Esophagus (tissue), 2 donors: ENCODE measurements at regions not wholly inside any gene's neighbourhood (a gene's known extent, or its start where the extent isn't known, plus 50 kb on each side); places are given as distances from the start of the nearest gene placed in this dataset.

ENCODE experiments used
- H3K27ac ChIP-seq, 2 donors: one replicate each; pipeline ENCODE4 v1.5.1; 2013; ENCODE audit warnings: low read depth in 2 of 2, mild to moderate bottlenecking in 2 of 2, inconsistent platforms in 1 of 2, low read length in 1 of 2, moderate library complexity in 1 of 2
- H3K27me3 ChIP-seq, 2 donors: one replicate each; pipeline ENCODE4 v1.6.1; 2013; ENCODE audit warnings: low read length in 2 of 2, control low read depth in 1 of 2, mild to moderate bottlenecking in 1 of 2; ENCODE audit not compliant: insufficient read depth in 2 of 2, control insufficient read depth in 1 of 2
- H3K36me3 ChIP-seq, 2 donors: one replicate each; pipeline ENCODE4 v1.6.1; 2013; ENCODE audit warnings: low read length in 1 of 2; ENCODE audit not compliant: control insufficient read depth in 2 of 2, insufficient read depth in 2 of 2
- H3K4me1 ChIP-seq, 2 donors: one replicate each; pipeline ENCODE4 v1.6.1; 2013; ENCODE audit warnings: low read length in 1 of 2; ENCODE audit not compliant: control insufficient read depth in 2 of 2, insufficient read depth in 2 of 2
- H3K4me3 ChIP-seq, 2 donors: one replicate each; pipeline ENCODE4 v1.5.1; 2013; ENCODE audit warnings: low read length in 2 of 2, mild to moderate bottlenecking in 2 of 2, low read depth in 1 of 2, moderate library complexity in 1 of 2
- H3K9me3 ChIP-seq, 2 donors: one replicate each; pipeline ENCODE4 v1.6.1; 2013; ENCODE audit warnings: mild to moderate bottlenecking in 2 of 2, low read depth in 1 of 2, low read length in 1 of 2, moderate library complexity in 1 of 2; ENCODE audit not compliant: control insufficient read depth in 2 of 2, insufficient read depth in 1 of 2
- WGBS, 2 donors: extraction: QIAGEN DNeasy Blood & Tissue Kit; methylation state at CpG; one replicate each; pipeline ENCODE4 v1.1.7; 2013; 5-methylcytosine and 5-hydroxymethylcytosine counted together
- donor health status: healthy with polysubstance abuse.
- donor health status: Bipolar disorder and iron deficiency.

DNA sequence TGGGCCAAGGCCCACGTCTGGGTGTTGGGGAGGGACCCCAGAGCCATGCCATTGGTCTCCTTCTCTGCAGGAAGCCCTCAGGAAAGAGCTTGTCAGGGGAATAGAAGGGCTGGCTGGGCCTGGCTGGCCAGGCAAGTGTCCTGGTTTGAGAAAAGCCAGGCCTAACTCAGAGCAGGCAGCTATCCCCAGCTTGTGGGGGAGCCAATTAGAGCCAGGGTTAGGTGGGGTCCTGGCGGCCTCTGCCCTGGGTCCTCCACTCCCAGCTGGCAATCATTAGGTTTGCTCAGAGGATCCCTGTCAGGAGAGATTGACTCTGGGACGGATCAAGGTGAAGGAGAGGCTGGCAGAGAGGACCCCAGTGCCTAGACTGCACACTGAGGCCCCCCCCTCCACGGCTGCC is 64.8 kb downstream of the PJA1 start:
- no peaks in the 10 kb centered on the region for H3K36me3 ChIP-seq
- no peak overlapping the region for H3K27ac ChIP-seq
- H3K27me3 ChIP-seq, result no peaks in the 10 kb centered on the region
- H3K4me3 ChIP-seq, result no peak overlapping the region
- peaks cover 0 to 2% of the 10 kb centered on the region in 2 donors for H3K4me1 ChIP-seq
- no peaks in the 10 kb centered on the region for H3K9me3 ChIP-seq
- WGBS, 2 donors, result 87 to 92% methylated on average over 4 of the region's 4 CpGs

- WGBS, 2 donors, result 82 to 85% methylated on average over 14 of the region's 14 CpGs
- Histone ChIP-seq H3K36me3 (no peaks in the 10 kb centered on the region), H3K27me3 (no peaks in the 10 kb centered on the region), H3K9me3 (no peaks in the 10 kb centered on the region), H3K4me3 (no peak overlapping the region), H3K27ac (no peak overlapping the region), H3K4me1 (peaks cover 0 to 2% of the 10 kb centered on the region in 2 donors)
Measured at GRCh38 chrX:69097451-69098236, 67.6 kb downstream of the PJA1 start.

- Histone ChIP-seq H3K27ac (no peak overlapping the region), H3K27me3 (no peaks in the 10 kb centered on the region), H3K36me3 (no peaks in the 10 kb centered on the region), H3K4me1 (peaks cover 0 to 2% of the 10 kb centered on the region in 2 donors), H3K4me3 (no peak overlapping the region), H3K9me3 (no peaks in the 10 kb centered on the region)
- 79 to 85% methylated on average over 7 of the region's 7 CpGs for WGBS, 2 donors
Measured at GRCh38 chrX:69096963-69097362, 68.3 kb downstream of the PJA1 start.

- H3K27ac ChIP-seq, result no peak overlapping the region
- peaks cover 0 to 5% of the 10 kb centered on the region in 2 donors for H3K27me3 ChIP-seq
- no peaks in the 10 kb centered on the region for H3K36me3 ChIP-seq
- no peak overlapping the region for H3K4me3 ChIP-seq
- WGBS, 2 donors, result 72 to 79% methylated on average over 3 of the region's 3 CpGs
- H3K4me1 ChIP-seq, result peaks cover 0 to 2% of the 10 kb centered on the region in 2 donors
- H3K9me3 ChIP-seq, result no peaks in the 10 kb centered on the region
Measured at GRCh38 chrX:69094977-69095669, 70.1 kb downstream of the PJA1 start.

GRCh38 chrX:69093960-69094871 is 71.0 kb downstream of the PJA1 start:
- no peaks in the 10 kb centered on the region for H3K36me3 ChIP-seq
- no peak overlapping the region for H3K4me3 ChIP-seq
- peaks cover 0 to 5% of the 10 kb centered on the region in 2 donors for H3K27me3 ChIP-seq
- no peak overlapping the region for H3K27ac ChIP-seq
- H3K9me3 ChIP-seq, result no peaks in the 10 kb centered on the region
- WGBS, 2 donors, result 50 to 51% methylated on average over 19 of the region's 19 CpGs
- peaks cover 0 to 2% of the 10 kb centered on the region in 2 donors for H3K4me1 ChIP-seq

DNA sequence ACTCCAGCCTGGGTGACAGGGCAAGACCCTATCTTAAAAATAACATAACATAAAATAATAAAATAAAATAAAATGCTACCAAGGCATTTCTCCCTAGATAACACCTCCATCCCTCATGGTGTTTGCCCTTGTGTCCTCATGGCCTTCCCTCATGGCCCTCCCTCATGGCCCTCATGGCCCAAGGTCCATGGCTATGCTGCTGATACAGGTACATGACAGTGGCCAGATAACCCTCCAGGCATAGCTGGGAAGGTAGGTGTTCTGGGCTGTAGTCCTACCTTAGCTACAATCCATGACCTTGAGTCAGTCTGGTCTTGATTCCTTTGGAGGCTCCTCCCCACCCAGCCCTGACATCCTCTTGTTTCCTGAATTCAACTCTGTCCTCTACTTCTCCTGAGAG is 75.2 kb downstream of the PJA1 start:
- H3K27ac ChIP-seq, result no peak overlapping the region
- peaks cover 0 to 5% of the 10 kb centered on the region in 2 donors for H3K27me3 ChIP-seq
- no peak overlapping the region for H3K4me3 ChIP-seq
- H3K4me1 ChIP-seq, result no peaks in the 10 kb centered on the region
- no peaks in the 10 kb centered on the region for H3K9me3 ChIP-seq
- H3K36me3 ChIP-seq, result no peaks in the 10 kb centered on the region

DNA sequence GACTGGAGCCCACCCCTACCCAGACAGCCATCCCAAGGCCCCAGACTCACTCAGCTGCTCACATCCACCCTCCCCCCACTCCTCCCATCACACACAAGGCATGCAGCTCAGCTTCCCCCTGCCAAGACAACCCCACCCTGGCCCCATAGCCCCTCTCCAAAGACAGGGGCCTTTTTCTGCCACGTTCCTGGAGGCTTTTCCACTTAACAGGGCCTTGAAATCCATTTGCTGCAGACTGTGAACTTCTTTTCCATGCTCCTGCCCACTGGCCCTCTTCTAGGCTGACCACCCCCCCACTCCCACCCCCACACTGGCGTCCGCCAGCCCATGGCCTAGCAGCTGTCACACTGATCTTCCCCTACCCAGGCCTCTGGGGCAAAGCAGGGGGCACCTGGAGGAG is 76.0 kb downstream of the PJA1 start:
- Histone ChIP-seq H3K27ac (no peak overlapping the region), H3K9me3 (no peaks in the 10 kb centered on the region), H3K4me3 (no peak overlapping the region), H3K4me1 (no peaks in the 10 kb centered on the region), H3K27me3 (peaks cover 0 to 5% of the 10 kb centered on the region in 2 donors), H3K36me3 (no peaks in the 10 kb centered on the region)
- WGBS, 2 donors, result 62 to 93% methylated on average over 3 of the region's 3 CpGs

GRCh38 chrX:69088171-69088938 is 76.9 kb downstream of the PJA1 start:
- Histone ChIP-seq H3K4me1 (no peaks in the 10 kb centered on the region), H3K27me3 (peaks cover 0 to 5% of the 10 kb centered on the region in 2 donors), H3K27ac (no peak overlapping the region), H3K36me3 (no peaks in the 10 kb centered on the region), H3K4me3 (no peak overlapping the region), H3K9me3 (no peaks in the 10 kb centered on the region)
- 83 to 84% methylated on average over 12 of the region's 12 CpGs for WGBS, 2 donors

- Histone ChIP-seq H3K4me3 (no peak overlapping the region), H3K9me3 (no peaks in the 10 kb centered on the region), H3K27ac (no peak overlapping the region), H3K27me3 (peaks cover 0 to 5% of the 10 kb centered on the region in 2 donors), H3K36me3 (no peaks in the 10 kb centered on the region), H3K4me1 (no peaks in the 10 kb centered on the region)
- WGBS, 2 donors, result 57 to 75% methylated on average over 4 of the region's 4 CpGs
Measured at GRCh38 chrX:69085826-69086225, 79.4 kb downstream of the PJA1 start.
